Thoracic aorta (tissue), 2 donors: ENCODE measurements at regions not wholly inside any gene's neighbourhood (a gene's known extent, or its start where the extent isn't known, plus 50 kb on each side); places are given as distances from the start of the nearest gene placed in this dataset.

ENCODE experiments used
- ATAC-seq: fragments of 150-250 bp; one replicate; pipeline ENCODE4 v1.8.0; 2017; ENCODE audit warnings: low read depth; ENCODE audit not compliant: insufficient number of reproducible peaks, low FRiP score
- DNase-seq: peaks from one replicate; pipeline ENCODE4 v3.0.0-alpha.2; 2020; ENCODE audit warnings: low spot score
- H3K27ac ChIP-seq, 2 donors: fragments of 200-600 bp; sonication (generic); 1 replicate in 1 of 2; 2 replicates in 1 of 2; pipeline ENCODE4 v1.5.1; 2016; ENCODE audit warnings: mild to moderate bottlenecking in 2 of 2, moderate library complexity in 2 of 2
- H3K27me3 ChIP-seq: fragments of 200-600 bp; sonication (generic); replicated peaks from 2 replicates; pipeline ENCODE4 v1.6.0; 2016; ENCODE audit warnings: mild to moderate bottlenecking; ENCODE audit not compliant: insufficient read depth
- H3K36me3 ChIP-seq: fragments of 200-600 bp; sonication (generic); one replicate; pipeline ENCODE4 v1.5.1; 2016
- H3K4me1 ChIP-seq, 2 donors: fragments of 200-600 bp; sonication (generic); 1 replicate in 1 of 2; 2 replicates in 1 of 2; pipeline versions ENCODE4 v1.5.1 to v1.6.0; 2016; ENCODE audit warnings: low read depth in 2 of 2, mild to moderate bottlenecking in 1 of 2; ENCODE audit not compliant: control insufficient read depth in 1 of 2
- H3K4me3 ChIP-seq: fragments of 200-600 bp; sonication (generic); 2 replicates; pipeline ENCODE4 v1.5.1; 2016; ENCODE audit warnings: mild to moderate bottlenecking
- H3K9me3 ChIP-seq: fragments of 200-600 bp; sonication (generic); 2 replicates; pipeline ENCODE4 v1.5.1; 2016
- TF ChIP-seq, protein P1 (sequence below): fragments of 200-600 bp; sonication (generic); IDR thresholded peaks from one replicate; pipeline ENCODE4 v1.5.1; 2019; ENCODE audit warnings: antibody characterized with exemption

DNA sequence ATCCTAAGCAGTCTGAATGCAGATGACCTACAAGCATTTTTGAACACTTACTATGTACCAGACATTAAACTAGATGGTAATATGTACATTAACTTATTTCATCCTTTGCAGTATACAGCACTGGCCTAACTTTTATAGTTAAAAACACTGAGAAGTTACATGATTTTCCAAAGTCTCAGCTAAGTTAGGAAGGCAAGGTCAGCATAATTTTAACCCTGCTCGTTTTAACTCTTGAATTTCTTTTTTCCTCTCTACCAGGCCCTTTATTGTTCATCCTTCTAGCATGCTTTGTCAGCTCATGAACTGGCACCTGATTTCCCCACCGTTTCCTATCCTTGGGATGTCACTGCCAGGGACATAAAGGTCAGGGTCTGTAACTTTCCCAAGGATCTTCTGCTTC is 76.9 kb upstream of the ZC3H11B start:
- Histone ChIP-seq H3K4me3 (no peak overlapping the region), H3K27me3 (no peaks in the 10 kb centered on the region), H3K9me3 (no peaks in the 10 kb centered on the region), H3K27ac (no peak overlapping the region), H3K36me3 (no peaks in the 10 kb centered on the region), H3K4me1 (no peaks in the 10 kb centered on the region)
- TF ChIP-seq, protein P1, sequence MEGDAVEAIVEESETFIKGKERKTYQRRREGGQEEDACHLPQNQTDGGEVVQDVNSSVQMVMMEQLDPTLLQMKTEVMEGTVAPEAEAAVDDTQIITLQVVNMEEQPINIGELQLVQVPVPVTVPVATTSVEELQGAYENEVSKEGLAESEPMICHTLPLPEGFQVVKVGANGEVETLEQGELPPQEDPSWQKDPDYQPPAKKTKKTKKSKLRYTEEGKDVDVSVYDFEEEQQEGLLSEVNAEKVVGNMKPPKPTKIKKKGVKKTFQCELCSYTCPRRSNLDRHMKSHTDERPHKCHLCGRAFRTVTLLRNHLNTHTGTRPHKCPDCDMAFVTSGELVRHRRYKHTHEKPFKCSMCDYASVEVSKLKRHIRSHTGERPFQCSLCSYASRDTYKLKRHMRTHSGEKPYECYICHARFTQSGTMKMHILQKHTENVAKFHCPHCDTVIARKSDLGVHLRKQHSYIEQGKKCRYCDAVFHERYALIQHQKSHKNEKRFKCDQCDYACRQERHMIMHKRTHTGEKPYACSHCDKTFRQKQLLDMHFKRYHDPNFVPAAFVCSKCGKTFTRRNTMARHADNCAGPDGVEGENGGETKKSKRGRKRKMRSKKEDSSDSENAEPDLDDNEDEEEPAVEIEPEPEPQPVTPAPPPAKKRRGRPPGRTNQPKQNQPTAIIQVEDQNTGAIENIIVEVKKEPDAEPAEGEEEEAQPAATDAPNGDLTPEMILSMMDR = no peak
- no peak for ATAC-seq
- DNase-seq = no peak

DNA sequence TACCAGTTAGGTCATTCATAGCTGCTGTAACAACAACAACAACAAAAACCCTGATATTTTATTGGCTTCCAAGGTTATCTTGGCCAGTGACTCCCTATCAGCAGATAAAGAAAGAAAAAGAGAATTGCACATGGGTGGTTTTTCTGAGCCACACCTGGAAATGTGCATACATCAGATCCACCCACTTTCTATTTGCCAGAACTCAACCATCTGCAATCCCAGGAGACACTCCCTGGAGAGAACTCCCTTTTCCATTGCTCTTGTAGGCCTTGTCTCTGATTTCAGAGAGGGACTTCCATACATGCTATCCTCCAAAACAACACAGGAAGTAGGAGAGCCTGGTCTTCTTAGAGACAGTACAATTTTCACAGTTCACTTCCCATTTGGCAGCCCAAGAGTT is 74.9 kb upstream of the ZC3H11B start:
- Histone ChIP-seq H3K36me3 (no peaks in the 10 kb centered on the region), H3K4me1 (no peaks in the 10 kb centered on the region), H3K27me3 (no peaks in the 10 kb centered on the region), H3K9me3 (no peaks in the 10 kb centered on the region), H3K27ac (no peak overlapping the region), H3K4me3 (no peak overlapping the region)
- TF ChIP-seq, protein P1 = no peak
- DNase-seq (no peak), ATAC-seq (no peak)

DNA sequence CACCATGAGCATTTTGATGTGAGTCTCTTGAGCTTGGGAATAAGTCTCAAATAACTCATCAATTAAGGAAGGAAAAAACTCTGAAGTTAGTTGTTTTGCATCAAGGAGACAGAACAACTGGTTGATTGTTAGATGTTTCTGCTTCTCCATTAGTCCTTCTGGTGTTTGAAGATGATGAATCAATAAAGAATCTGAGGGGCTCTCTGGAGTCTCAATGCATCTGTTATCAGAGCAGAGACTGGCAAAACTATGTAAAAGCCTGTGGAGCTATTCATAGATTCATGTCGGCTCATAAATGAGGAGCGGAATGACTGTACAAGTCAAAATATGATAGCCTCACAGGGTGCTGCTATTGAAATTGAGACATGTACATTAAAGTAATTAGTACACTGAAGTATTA is 73.3 kb upstream of the ZC3H11B start:
- TF ChIP-seq, protein P1 = no peak
- no peak overlapping the region for H3K4me3 ChIP-seq
- no peak overlapping the region for H3K27ac ChIP-seq
- H3K9me3 ChIP-seq = no peaks in the 10 kb centered on the region
- ATAC-seq (no peak), DNase-seq (no peak)
- H3K4me1 ChIP-seq = no peaks in the 10 kb centered on the region
- no peaks in the 10 kb centered on the region for H3K27me3 ChIP-seq
- no peaks in the 10 kb centered on the region for H3K36me3 ChIP-seq

DNA sequence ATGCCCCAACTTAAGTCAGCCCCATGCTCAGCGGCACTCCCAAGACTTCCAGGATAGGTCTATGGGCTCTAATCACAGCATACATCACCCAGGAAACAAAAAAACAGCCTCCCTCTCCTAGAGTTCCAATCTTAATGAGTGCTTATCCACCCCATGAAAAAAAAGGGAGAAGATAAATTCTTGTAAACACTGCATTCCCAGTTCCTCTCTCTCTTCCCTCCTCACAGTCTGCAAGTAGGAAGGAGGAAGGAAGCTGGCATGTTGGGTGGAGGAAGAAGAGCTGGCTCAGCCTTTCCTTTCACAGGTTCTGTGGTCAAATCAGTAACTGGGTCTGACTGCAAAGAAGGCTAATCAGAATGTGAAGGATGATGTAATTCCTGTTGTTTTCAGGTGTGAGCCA is 69.9 kb upstream of the ZC3H11B start:
- no peak for DNase-seq
- TF ChIP-seq, protein P1 = no peak
- no peaks in the 10 kb centered on the region for H3K27me3 ChIP-seq
- ATAC-seq = no peak
- H3K4me1 ChIP-seq = no peaks in the 10 kb centered on the region
- H3K36me3 ChIP-seq = no peaks in the 10 kb centered on the region
- H3K4me3 ChIP-seq = no peak overlapping the region
- H3K9me3 ChIP-seq = no peaks in the 10 kb centered on the region
- H3K27ac ChIP-seq = no peak overlapping the region

DNA sequence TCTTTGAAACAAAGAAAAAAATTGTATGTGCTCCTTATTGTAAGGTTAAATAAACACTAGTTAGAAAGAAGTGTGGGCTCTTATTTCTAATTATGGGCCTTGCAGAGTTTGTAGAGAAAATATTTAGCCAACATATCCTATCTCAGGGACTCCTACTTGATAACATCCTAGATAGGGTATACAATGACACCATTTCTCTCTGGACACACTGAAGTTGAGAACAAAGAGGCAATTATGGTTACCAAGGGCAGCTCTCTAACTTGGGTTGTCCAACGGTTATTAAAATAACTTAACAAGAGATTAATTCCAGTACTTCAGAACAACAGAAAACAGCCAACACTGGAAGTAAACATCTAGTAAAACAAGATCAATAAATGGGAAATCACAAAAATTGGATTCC is 69.0 kb upstream of the ZC3H11B start:
- Histone ChIP-seq H3K27me3 (no peaks in the 10 kb centered on the region), H3K27ac (no peak overlapping the region), H3K4me3 (no peak overlapping the region), H3K36me3 (no peaks in the 10 kb centered on the region), H3K4me1 (no peaks in the 10 kb centered on the region), H3K9me3 (no peaks in the 10 kb centered on the region)
- TF ChIP-seq, protein P1 = no peak
- DNase-seq = no peak
- no peak for ATAC-seq
